GM12801 (cell line): ENCODE measurements at regions not wholly inside any gene's neighbourhood (a gene's known extent, or its start where the extent isn't known, plus 50 kb on each side); places are given as distances from the start of the nearest gene placed in this dataset.

ENCODE experiments used
- TF ChIP-seq, protein P1 (sequence below): IDR thresholded peaks from one replicate; pipeline ENCODE4 v1.5.1; 2011; ENCODE audit warnings: control low read depth; ENCODE audit not compliant: insufficient read length; ENCODE audit errors: extremely low read depth

DNA sequence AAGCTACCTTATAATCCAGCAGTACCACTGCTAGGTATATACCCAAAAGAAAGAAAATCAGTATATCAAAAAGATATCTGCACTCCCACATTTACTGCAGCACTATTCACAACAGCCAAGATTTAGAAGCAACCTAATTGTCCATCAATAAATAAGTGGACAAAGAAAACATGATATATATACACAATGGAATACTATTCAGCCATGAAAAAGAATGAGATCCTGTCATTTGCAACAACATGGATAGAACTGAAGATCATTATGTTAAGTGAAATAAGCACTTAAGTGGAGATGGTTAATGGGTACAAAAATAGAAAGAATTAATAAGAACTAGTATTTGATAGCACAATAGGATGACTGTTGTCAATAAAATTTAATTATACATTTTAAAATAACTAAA lies 90.7 kb upstream of the PKN2 start:
- TF ChIP-seq, protein P1, sequence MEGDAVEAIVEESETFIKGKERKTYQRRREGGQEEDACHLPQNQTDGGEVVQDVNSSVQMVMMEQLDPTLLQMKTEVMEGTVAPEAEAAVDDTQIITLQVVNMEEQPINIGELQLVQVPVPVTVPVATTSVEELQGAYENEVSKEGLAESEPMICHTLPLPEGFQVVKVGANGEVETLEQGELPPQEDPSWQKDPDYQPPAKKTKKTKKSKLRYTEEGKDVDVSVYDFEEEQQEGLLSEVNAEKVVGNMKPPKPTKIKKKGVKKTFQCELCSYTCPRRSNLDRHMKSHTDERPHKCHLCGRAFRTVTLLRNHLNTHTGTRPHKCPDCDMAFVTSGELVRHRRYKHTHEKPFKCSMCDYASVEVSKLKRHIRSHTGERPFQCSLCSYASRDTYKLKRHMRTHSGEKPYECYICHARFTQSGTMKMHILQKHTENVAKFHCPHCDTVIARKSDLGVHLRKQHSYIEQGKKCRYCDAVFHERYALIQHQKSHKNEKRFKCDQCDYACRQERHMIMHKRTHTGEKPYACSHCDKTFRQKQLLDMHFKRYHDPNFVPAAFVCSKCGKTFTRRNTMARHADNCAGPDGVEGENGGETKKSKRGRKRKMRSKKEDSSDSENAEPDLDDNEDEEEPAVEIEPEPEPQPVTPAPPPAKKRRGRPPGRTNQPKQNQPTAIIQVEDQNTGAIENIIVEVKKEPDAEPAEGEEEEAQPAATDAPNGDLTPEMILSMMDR, result no peak

DNA sequence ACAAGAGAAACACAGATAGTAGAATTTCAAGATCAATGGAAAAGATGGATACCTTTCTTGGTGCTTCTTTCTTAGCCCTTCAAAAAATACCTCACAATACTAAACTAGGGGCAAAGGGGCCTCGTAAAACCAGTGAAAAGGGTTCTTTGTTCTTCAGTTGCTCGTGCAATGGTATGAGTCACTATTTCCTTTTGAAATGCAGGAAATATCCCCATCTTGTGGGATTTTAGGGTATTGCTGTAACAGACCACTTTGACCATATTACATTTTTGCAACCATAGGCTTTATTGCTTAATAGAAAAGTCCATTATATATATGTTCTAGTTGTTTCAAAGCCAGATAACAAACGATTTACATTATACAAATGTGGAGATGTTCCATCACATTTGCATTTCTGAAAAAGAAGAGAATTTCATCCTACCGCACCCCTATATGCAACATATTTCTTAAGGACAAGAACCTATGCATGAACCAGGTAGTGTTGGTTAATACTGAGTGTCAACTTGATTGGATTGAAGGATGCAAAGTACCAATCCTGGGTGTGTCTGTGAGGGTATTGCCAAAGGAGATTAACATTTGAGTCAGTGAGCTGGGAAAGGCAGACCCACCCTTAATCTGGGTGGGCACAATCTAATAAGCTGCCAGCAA lies 88.6 kb upstream of the PKN2 start:
- TF ChIP-seq, protein P1, result no peak

DNA sequence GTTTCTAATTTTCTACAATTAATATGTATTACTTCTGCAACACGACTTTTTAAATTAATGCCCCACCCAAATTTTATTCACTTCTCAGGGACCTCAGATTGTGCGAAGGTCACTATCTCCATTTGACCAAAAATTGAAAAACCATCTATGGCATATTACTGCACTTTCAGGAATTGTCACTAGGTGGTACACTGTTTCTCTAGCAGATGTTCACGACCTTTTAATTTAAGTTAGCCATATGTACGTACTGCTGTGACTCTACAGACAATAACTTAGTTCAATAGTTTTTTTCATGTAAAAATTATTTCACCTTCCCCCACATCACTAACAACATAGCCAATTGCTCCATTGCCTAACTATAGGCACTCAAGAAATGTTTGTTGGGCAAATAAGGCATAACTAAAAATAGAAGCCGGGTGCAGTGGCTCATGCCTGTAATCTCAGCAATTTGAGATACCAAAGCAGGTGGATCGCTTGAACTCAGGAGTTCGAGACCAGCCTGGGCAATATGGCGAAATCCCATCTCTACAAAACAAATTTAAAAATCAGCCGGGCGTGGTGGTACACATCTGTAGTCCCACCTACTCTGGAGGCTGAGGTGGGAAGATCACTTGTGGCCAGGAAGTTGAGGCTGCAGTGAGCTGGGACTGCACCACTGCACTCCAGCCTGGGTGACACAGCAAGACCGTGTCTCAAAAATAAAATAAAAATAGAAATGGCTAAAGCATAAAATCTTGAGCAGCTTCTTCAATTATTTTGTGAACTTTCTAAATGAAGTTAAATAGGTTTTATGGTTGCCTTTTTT lies 75.7 kb upstream of the PKN2 start:
- TF ChIP-seq, protein P1, result no peak

DNA sequence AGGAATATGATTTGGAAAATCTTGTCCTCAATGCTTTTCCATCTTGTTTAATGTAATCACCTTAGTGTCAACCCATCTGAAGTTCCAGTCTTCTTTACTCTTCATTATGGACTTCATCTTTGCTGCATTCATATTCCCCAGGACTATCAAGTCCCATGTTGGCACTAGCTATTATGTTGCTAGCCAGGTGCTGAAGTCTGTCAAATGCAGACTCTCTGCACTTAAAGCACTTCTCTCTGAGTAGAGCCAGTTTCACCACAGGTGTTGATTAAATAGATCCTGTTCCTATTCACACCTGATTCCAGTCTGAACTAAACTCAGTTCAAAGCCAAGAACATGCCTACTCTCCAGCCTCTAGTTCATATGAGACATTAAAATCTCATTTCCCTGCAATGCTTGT lies 75.0 kb upstream of the PKN2 start:
- TF ChIP-seq, protein P1, result no peak

DNA sequence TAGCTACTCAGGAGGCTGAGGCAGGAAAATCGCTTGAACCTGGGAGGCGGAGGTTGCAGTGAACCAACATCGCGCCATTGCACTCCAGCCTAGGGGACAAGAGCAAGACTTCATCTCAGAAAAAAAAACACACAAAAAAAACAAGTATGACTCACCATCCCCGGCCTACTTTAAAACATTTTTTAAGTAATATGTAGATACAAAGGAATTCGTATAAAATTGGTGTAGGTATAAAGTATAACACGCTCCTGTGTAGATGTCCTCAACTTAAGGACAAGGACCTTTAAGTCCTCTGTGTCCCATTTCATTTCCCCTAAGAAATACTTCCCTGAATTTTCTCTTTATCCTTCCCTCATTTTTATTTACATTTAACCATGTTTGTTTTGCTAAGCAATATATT lies 73.4 kb upstream of the PKN2 start:
- TF ChIP-seq, protein P1, result no peak

DNA sequence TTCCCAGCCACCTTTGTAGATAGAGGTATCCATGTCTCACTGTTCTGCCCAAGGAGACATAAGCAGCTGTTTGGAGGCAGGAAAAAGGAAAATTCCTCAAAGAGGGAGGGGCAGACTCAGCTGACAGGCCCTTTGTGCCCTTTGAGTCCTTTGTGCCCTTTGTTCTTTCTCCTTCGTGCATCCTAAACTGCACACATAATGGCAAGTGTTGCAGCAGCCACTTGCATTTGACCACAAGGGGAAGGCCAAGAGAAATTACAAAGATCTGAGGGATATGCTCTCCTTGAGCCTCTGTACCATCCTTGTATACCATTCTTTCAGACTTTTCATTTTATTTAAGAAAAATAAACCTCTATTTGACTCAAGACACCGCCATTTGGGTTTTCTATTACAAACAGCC lies 71.8 kb upstream of the PKN2 start:
- TF ChIP-seq, protein P1, result no peak

DNA sequence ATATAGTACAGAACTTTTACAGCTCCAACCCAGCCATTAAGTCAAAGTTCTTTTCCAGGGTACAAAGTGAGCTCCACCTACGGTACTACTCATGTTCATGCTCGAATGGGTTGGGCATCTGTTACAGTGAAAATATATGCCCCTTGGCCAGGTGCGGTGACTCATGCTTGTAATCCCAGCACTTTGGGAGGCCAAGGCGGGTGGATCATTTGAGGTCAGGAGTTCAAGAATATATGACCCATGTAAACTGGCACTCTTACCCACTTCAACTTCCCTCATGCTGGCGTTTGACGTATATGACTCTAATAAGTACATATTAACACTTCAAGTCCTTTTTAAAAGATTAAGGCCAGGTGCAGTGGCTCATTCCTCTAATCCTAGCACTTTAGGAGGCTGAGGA lies 71.3 kb upstream of the PKN2 start:
- TF ChIP-seq, protein P1, result no peak
